Endodermal cell (in vitro differentiated cells): ENCODE measurements at regions not wholly inside any gene's neighbourhood (a gene's known extent, or its start where the extent isn't known, plus 50 kb on each side); places are given as distances from the start of the nearest gene placed in this dataset.
"Not testable (repeated sequence)": the region's sequence is repeated elsewhere in the genome, so short reads cannot be mapped to it uniquely, and the experiment has no call there.

ENCODE experiments used
- DNase-seq: peaks from one replicate; pipeline ENCODE4 v3.0.0-alpha.2; 2017
- H3K27ac ChIP-seq: 2 replicates; pipeline ENCODE4 v1.5.1; 2013; ENCODE audit warnings: mild to moderate bottlenecking, low read depth, low read length, moderate library complexity
- H3K27me3 ChIP-seq: 2 replicates; pipeline ENCODE4 v1.6.1; 2013; ENCODE audit warnings: mild to moderate bottlenecking, low read length, moderate library complexity; ENCODE audit not compliant: insufficient read depth, control insufficient read depth, poor library complexity, severe bottlenecking
- H3K36me3 ChIP-seq: 2 replicates; pipeline ENCODE4 v1.7.0; 2013; ENCODE audit warnings: mild to moderate bottlenecking, low read length, moderate library complexity; ENCODE audit not compliant: control insufficient read depth, insufficient read depth
- H3K4me1 ChIP-seq: one replicate; pipeline ENCODE4 v1.7.0; 2013; ENCODE audit warnings: low read length; ENCODE audit not compliant: control insufficient read depth, insufficient read depth
- H3K4me3 ChIP-seq: 2 replicates; pipeline ENCODE4 v1.5.1; 2013; ENCODE audit warnings: mild to moderate bottlenecking, low read length, moderate library complexity
- H3K9ac ChIP-seq: 2 replicates; pipeline ENCODE4 v1.6.1; 2013; ENCODE audit warnings: mild to moderate bottlenecking, low read length, moderate library complexity; ENCODE audit not compliant: poor library complexity, severe bottlenecking; ENCODE audit errors: extremely low read depth
- H3K9me3 ChIP-seq: 2 replicates; pipeline ENCODE4 v1.6.1; 2013; ENCODE audit warnings: mild to moderate bottlenecking, low read length, moderate library complexity; ENCODE audit not compliant: control insufficient read depth
- H3K27ac Mint-ChIP-seq: 2 replicates; pipeline ENCODE4 v1.8.0; 2020; ENCODE audit warnings: mixed read lengths
- H3K27me3 Mint-ChIP-seq: 2 replicates; pipeline ENCODE4 v1.8.0; 2021; ENCODE audit warnings: mild to moderate bottlenecking, mixed read lengths; ENCODE audit not compliant: insufficient read depth
- H3K36me3 Mint-ChIP-seq: 2 replicates; pipeline ENCODE4 v1.8.0; 2020; ENCODE audit warnings: low read depth, mixed read lengths
- H3K4me1 Mint-ChIP-seq: 2 replicates; pipeline ENCODE4 v1.8.0; 2020; ENCODE audit warnings: mixed read lengths
- H3K4me3 Mint-ChIP-seq: 2 replicates; pipeline ENCODE4 v1.8.0; 2020; ENCODE audit warnings: mild to moderate bottlenecking, moderate library complexity, mixed read lengths
- H3K9me3 Mint-ChIP-seq: 2 replicates; pipeline ENCODE4 v1.8.0; 2020; ENCODE audit warnings: mild to moderate bottlenecking, mixed read lengths
- WGBS, 2 experiments: methylation state at CpG; one replicate each; pipeline versions ENCODE4 v1.1.5 to v1.1.7; 2013; ENCODE audit warnings: missing lambda C conversion rate in 2 of 2, mixed read lengths in 1 of 2; ENCODE audit not compliant: insufficient coverage in 1 of 2, insufficient read length in 1 of 2; 5-methylcytosine and 5-hydroxymethylcytosine counted together
- TF ChIP-seq, protein P1 (sequence below): fragments of 200-600 bp; sonication (generic); conservative IDR thresholded peaks from 2 replicates; pipeline ENCODE4 v1.5.0; 2021; ENCODE audit warnings: antibody characterized with exemption, mild to moderate bottlenecking

GRCh38 chr10:2882628-2883027 lies 184.7 kb upstream of the PFKP start:
- Histone ChIP-seq H3K4me3 (no peak overlapping the region), H3K4me1 (no peaks in the 10 kb centered on the region), H3K36me3 (no peaks in the 10 kb centered on the region), H3K27ac (no peak overlapping the region), H3K27me3 (no peaks in the 10 kb centered on the region), H3K9ac (no peak overlapping the region), H3K9me3 (no peaks in the 10 kb centered on the region)
- no peak for DNase-seq
- Mint-ChIP-seq H3K27me3 (no peaks in the 10 kb centered on the region), H3K9me3 (no peaks in the 10 kb centered on the region), H3K4me3 (no peak overlapping the region), H3K27ac (no peak overlapping the region), H3K36me3 (no peaks in the 10 kb centered on the region), H3K4me1 (no peaks in the 10 kb centered on the region)
- TF ChIP-seq, protein P1, sequence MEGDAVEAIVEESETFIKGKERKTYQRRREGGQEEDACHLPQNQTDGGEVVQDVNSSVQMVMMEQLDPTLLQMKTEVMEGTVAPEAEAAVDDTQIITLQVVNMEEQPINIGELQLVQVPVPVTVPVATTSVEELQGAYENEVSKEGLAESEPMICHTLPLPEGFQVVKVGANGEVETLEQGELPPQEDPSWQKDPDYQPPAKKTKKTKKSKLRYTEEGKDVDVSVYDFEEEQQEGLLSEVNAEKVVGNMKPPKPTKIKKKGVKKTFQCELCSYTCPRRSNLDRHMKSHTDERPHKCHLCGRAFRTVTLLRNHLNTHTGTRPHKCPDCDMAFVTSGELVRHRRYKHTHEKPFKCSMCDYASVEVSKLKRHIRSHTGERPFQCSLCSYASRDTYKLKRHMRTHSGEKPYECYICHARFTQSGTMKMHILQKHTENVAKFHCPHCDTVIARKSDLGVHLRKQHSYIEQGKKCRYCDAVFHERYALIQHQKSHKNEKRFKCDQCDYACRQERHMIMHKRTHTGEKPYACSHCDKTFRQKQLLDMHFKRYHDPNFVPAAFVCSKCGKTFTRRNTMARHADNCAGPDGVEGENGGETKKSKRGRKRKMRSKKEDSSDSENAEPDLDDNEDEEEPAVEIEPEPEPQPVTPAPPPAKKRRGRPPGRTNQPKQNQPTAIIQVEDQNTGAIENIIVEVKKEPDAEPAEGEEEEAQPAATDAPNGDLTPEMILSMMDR, result no peak
- WGBS, 2 experiments, result 83 to 96% methylated on average over 6 to 9 of the region's 9 CpGs

- Histone ChIP-seq H3K4me3 (no peak overlapping the region), H3K27me3 (no peaks in the 10 kb centered on the region), H3K9me3 (no peaks in the 10 kb centered on the region), H3K27ac (no peak overlapping the region), H3K9ac (no peak overlapping the region), H3K4me1 (no peaks in the 10 kb centered on the region), H3K36me3 (no peaks in the 10 kb centered on the region)
- H3K9me3 Mint-ChIP-seq, result no peaks in the 10 kb centered on the region
- no peaks in the 10 kb centered on the region for H3K36me3 Mint-ChIP-seq
- H3K4me1 Mint-ChIP-seq, result no peaks in the 10 kb centered on the region
- H3K4me3 Mint-ChIP-seq, result no peak overlapping the region
- H3K27me3 Mint-ChIP-seq, result no peaks in the 10 kb centered on the region
- no peak overlapping the region for H3K27ac Mint-ChIP-seq
- no peak for DNase-seq
- TF ChIP-seq, protein P1, result no peak
- 89 to 90% methylated on average over 4 to 6 of the region's 6 CpGs for WGBS, 2 experiments
Measured at GRCh38 chr10:2881720-2882620, 185.4 kb upstream of the PFKP start.

DNA sequence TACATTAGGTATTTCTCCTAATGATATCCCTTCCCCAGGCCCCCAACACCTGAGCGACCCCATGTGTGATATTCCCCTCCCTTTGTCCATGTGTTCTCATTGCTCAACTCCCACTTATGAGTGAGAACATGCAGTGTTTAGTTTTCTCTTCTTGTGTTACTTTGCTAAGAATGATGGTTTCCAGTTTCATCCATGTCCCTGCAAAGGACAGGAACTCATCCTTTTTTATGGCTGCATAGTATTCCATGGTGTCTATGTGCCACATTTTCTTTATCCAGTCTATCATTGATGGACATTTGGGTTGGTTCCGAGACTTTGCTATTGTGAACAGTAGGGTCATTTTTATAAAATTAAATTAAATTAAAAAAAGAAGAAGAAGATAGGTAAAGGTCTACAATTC lies 187.3 kb upstream of the PFKP start:
- not testable (repeated sequence) for H3K9me3 Mint-ChIP-seq, H3K4me3 Mint-ChIP-seq, H3K27me3 Mint-ChIP-seq, H3K27ac ChIP-seq, H3K9me3 ChIP-seq, H3K9ac ChIP-seq, H3K36me3 ChIP-seq, H3K4me1 Mint-ChIP-seq, H3K27ac Mint-ChIP-seq, H3K4me1 ChIP-seq, H3K27me3 ChIP-seq, H3K4me3 ChIP-seq, DNase-seq, H3K36me3 Mint-ChIP-seq
- WGBS, 2 experiments, result 80 to 87% methylated on average over 1 of the region's 2 CpGs
